B cell (primary cell): ENCODE measurements at regions not wholly inside any gene's neighbourhood (a gene's known extent, or its start where the extent isn't known, plus 50 kb on each side); places are given as distances from the start of the nearest gene placed in this dataset.

Experiments
- ATAC-seq: fragments of 200-7000 bp; cut with Tn5 transposase; one replicate; pipeline ENCODE4 v1.10.0; 2021; ENCODE audit warnings: low read depth, mild to moderate bottlenecking, moderate number of reproducible peaks, moderate library complexity
- CTCF ChIA-PET: fragments of 350-600 bp; sonication (Branson Sonifier 250); formaldehyde crosslinking; loops from one replicate; lab custom pipeline; 2021; ENCODE audit warnings: antibody characterized with exemption, inconsistent platforms; lab: Charles Lee
- POLR2A ChIA-PET: fragments of 350-600 bp; sonication (Branson Sonifier 250); formaldehyde crosslinking; loops from one replicate; lab custom pipeline; 2021; ENCODE audit warnings: antibody characterized with exemption; lab: Charles Lee
- DNase-seq: peaks from one replicate; pipeline ENCODE4 v3.0.0; 2013
- H2AFZ ChIP-seq: 2 replicates; pipeline ENCODE4 v1.6.1; 2012; ENCODE audit warnings: mild to moderate bottlenecking, low read depth, low read length; ENCODE audit not compliant: insufficient read depth, poor library complexity, severe bottlenecking
- H3K27ac ChIP-seq, 2 donors: 1 replicate in 1 of 2; 2 replicates in 1 of 2; pipeline ENCODE4 v1.5.1; 2012 to 2013; ENCODE audit warnings: low read length in 2 of 2, mild to moderate bottlenecking in 2 of 2, moderate library complexity in 1 of 2
- H3K27me3 ChIP-seq, 4 experiments: fragments of 200-600 bp in 1 of 4; sonication (generic) in 1 of 4; replicated peaks in 1 of 4; 1 replicate in 2 of 4; 2 replicates in 2 of 4; pipeline versions ENCODE4 v1.6.1 to v1.7.0; 2013 to 2016; ENCODE audit warnings: low read length in 3 of 4, mild to moderate bottlenecking in 2 of 4, mixed read lengths in 1 of 4, moderate library complexity in 1 of 4; ENCODE audit not compliant: insufficient read depth in 4 of 4, control insufficient read depth in 3 of 4; ENCODE audit errors: control extremely low read depth in 1 of 4
- H3K36me3 ChIP-seq, 2 experiments: replicated peaks in 1 of 2; 1 replicate in 1 of 2; 2 replicates in 1 of 2; pipeline versions ENCODE4 v1.6.1 to v1.7.1; 2013; ENCODE audit warnings: low read length in 1 of 2; ENCODE audit not compliant: insufficient read depth in 2 of 2, control insufficient read depth in 1 of 2; ENCODE audit errors: control extremely low read depth in 1 of 2, extremely low read depth in 1 of 2
- H3K4me1 ChIP-seq, 2 donors: fragments of 200-600 bp in 1 of 2; sonication (generic) in 1 of 2; 1 replicate in 1 of 2; 2 replicates in 1 of 2; pipeline versions ENCODE4 v1.5.1 to v1.6.1; 2013 to 2017; ENCODE audit warnings: low read length in 2 of 2; ENCODE audit not compliant: control insufficient read depth in 2 of 2, insufficient read depth in 2 of 2
- H3K4me2 ChIP-seq: replicated peaks from 2 replicates; pipeline ENCODE3; 2012; ENCODE audit warnings: mild to moderate bottlenecking, low read depth, low read length; ENCODE audit not compliant: poor library complexity, severe bottlenecking
- H3K4me3 ChIP-seq, 5 experiments: fragments of 200-600 bp in 1 of 5; sonication (generic) in 1 of 5; 1 replicate in 3 of 5; 2 replicates in 2 of 5; pipeline versions ENCODE4 v1.5.1 to v1.7.0; 2011 to 2016; ENCODE audit warnings: low read length in 4 of 5, mild to moderate bottlenecking in 4 of 5, low read depth in 2 of 5, control low read depth in 1 of 5, moderate library complexity in 1 of 5; ENCODE audit not compliant: insufficient read depth in 1 of 5; ENCODE audit errors: control extremely low read depth in 1 of 5, extremely low read depth in 1 of 5
- H3K79me2 ChIP-seq: fragments of 200-600 bp; sonication (generic); one replicate; pipeline ENCODE4 v1.6.0; 2016; ENCODE audit warnings: low read length; ENCODE audit not compliant: control insufficient read depth, insufficient read depth
- H3K9ac ChIP-seq: fragments of 200-600 bp; sonication (generic); 2 replicates; pipeline ENCODE4 v1.6.1; 2017; ENCODE audit warnings: mild to moderate bottlenecking, low read length, moderate library complexity
- H3K9me3 ChIP-seq, 3 donors: one replicate each; pipeline versions ENCODE4 v1.6.1 to v1.7.1; 2013; ENCODE audit warnings: low read length in 2 of 3; ENCODE audit not compliant: control insufficient read depth in 2 of 3, insufficient read depth in 1 of 3; ENCODE audit errors: control extremely low read depth in 1 of 3
- H4K20me1 ChIP-seq: 2 replicates; pipeline ENCODE4 v1.6.0; 2012; ENCODE audit warnings: mild to moderate bottlenecking, low read length; ENCODE audit not compliant: insufficient read depth, control insufficient read depth, poor library complexity, severe bottlenecking
- H3K27ac Mint-ChIP-seq: one replicate; pipeline ENCODE4 v1.8.0; 2021; ENCODE audit warnings: mixed read lengths
- H3K27me3 Mint-ChIP-seq: one replicate; pipeline ENCODE4 v1.8.0; 2021; ENCODE audit warnings: mixed read lengths
- H3K4me1 Mint-ChIP-seq: one replicate; pipeline ENCODE4 v1.8.0; 2021; ENCODE audit warnings: mixed read lengths
- H3K4me3 Mint-ChIP-seq: one replicate; pipeline ENCODE4 v1.8.0; 2021; ENCODE audit warnings: mixed read lengths
- H3K9me3 Mint-ChIP-seq: one replicate; pipeline ENCODE4 v1.8.0; 2022; ENCODE audit warnings: mixed read lengths; ENCODE audit not compliant: insufficient read depth
- EZH2 ChIP-seq: IDR thresholded peaks from 2 replicates; pipeline ENCODE4 v1.6.1; 2012; ENCODE audit warnings: borderline replicate concordance, low read depth, mild to moderate bottlenecking, moderate library complexity, low read length; ENCODE audit not compliant: insufficient read depth, poor library complexity, severe bottlenecking
- WGBS: methylation state at CpG from one replicate; pipeline ENCODE4 v1.1.5; 2013; ENCODE audit warnings: missing lambda C conversion rate; ENCODE audit not compliant: insufficient coverage; 5-methylcytosine and 5-hydroxymethylcytosine counted together
- intact Hi-C: fragments of 100-400 bp; cut with micrococcal nuclease; formaldehyde crosslinking; loops from one replicate; pipeline ENCODE4 v1.10.0; 2022
- TF ChIP-seq, protein P1 (sequence below): fragments of 200-600 bp; IDR thresholded peaks from one replicate; pipeline ENCODE4 v1.8.0; 2022; ENCODE audit warnings: antibody characterized with exemption, mild to moderate bottlenecking

DNA sequence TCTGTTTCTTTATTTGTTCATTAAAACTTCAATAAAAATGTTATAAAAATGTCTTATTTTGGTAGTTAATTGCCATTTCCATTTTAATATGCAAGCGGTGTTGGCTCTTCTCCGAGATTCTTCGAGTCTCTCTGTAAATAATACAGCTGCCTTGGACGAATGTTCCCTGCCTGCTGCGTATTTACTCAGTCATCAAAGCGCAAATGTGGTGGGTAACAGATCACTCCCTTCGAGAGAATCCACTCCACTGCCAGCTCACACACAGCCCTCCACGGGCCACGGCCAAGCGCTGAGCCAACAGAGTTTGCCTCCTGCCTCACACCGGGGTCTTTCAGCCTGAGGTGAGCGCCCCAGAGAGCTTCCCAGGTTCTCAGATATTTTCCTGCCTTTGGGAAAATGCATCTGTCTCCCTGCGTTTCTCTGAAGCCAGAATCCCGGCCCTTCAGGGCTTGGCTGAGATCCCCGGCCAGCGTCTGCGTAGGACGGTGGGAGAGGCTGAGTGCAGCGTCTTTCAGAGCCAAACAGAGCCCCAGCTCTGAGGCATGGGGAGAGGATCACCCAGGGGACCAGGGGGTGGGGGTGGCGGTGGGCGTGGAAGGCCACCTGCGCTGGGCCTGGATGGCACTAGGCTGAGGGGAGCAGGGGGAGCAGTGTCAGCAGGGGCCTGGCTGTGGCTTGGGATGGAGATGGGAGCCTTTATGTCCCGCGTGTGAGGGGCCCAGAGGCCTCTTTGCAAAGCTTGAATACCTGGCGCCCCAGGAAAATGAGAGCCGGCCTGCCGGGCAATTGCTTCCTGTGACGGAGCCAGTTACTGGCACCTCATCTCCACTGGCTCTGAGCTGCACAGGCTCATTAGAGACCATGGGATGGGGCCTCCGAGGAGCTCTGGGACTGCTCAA is 248.7 kb downstream of the RBFOX3 start:
- no peak for DNase-seq
- Histone ChIP-seq H3K4me1 (no peaks in the 10 kb centered on the region), H3K36me3 (no peaks in the 10 kb centered on the region), H3K27me3 (peaks cover 0 to 12% (median 0%) of the 10 kb centered on the region in 4 experiments), H4K20me1 (no peaks in the 10 kb centered on the region), H3K27ac (no peak overlapping the region), H3K9me3 (no peaks in the 10 kb centered on the region), H2AFZ (no peak overlapping the region), H3K9ac (no peak overlapping the region), H3K4me3 (no peak overlapping the region), H3K4me2 (no peak overlapping the region), H3K79me2 (no peaks in the 10 kb centered on the region)
- no peak overlapping the region for H3K27ac Mint-ChIP-seq
- no peaks in the 10 kb centered on the region for H3K4me1 Mint-ChIP-seq
- 74% methylated on average over 29 of the region's 29 CpGs for WGBS
- peaks cover 35% of the 10 kb centered on the region for H3K27me3 Mint-ChIP-seq
- ChIA-PET CTCF (interaction anchor here (1.6 kb wide), 1 partner anchor 29 kb away, joined by 3 read pairs; no protein-coding TSS in a partner anchor), POLR2A (no interaction called here)
- H3K4me3 Mint-ChIP-seq: no peak overlapping the region
- no peak for TF ChIP-seq EZH2
- TF ChIP-seq, protein P1, sequence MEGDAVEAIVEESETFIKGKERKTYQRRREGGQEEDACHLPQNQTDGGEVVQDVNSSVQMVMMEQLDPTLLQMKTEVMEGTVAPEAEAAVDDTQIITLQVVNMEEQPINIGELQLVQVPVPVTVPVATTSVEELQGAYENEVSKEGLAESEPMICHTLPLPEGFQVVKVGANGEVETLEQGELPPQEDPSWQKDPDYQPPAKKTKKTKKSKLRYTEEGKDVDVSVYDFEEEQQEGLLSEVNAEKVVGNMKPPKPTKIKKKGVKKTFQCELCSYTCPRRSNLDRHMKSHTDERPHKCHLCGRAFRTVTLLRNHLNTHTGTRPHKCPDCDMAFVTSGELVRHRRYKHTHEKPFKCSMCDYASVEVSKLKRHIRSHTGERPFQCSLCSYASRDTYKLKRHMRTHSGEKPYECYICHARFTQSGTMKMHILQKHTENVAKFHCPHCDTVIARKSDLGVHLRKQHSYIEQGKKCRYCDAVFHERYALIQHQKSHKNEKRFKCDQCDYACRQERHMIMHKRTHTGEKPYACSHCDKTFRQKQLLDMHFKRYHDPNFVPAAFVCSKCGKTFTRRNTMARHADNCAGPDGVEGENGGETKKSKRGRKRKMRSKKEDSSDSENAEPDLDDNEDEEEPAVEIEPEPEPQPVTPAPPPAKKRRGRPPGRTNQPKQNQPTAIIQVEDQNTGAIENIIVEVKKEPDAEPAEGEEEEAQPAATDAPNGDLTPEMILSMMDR: no peak
- intact Hi-C loops: no loop called here
- no peak for ATAC-seq
- no peaks in the 10 kb centered on the region for H3K9me3 Mint-ChIP-seq

- Histone ChIP-seq H3K4me1 (no peaks in the 10 kb centered on the region), H3K4me3 (no peak overlapping the region), H3K9ac (no peak overlapping the region), H3K79me2 (no peaks in the 10 kb centered on the region), H3K36me3 (no peaks in the 10 kb centered on the region), H3K4me2 (no peak overlapping the region), H3K27ac (no peak overlapping the region), H3K9me3 (no peaks in the 10 kb centered on the region), H4K20me1 (no peaks in the 10 kb centered on the region), H3K27me3 (peaks cover 0 to 19% (median 0%) of the 10 kb centered on the region in 4 experiments), H2AFZ (no peak overlapping the region)
- peaks cover 35% of the 10 kb centered on the region for H3K27me3 Mint-ChIP-seq
- ChIA-PET POLR2A (no interaction called here), CTCF (interaction anchor here (1.6 kb wide), 1 partner anchor 30 kb away, joined by 3 read pairs; no protein-coding TSS in a partner anchor)
- H3K4me3 Mint-ChIP-seq: no peak overlapping the region
- intact Hi-C loops: no loop called here
- no peaks in the 10 kb centered on the region for H3K9me3 Mint-ChIP-seq
- H3K27ac Mint-ChIP-seq: no peak overlapping the region
- WGBS: 77% methylated on average over 12 of the region's 12 CpGs
- TF ChIP-seq, protein P1: no peak
- ATAC-seq (no peak), DNase-seq (no peak)
- no peaks in the 10 kb centered on the region for H3K4me1 Mint-ChIP-seq
Observed at GRCh38 chr17:79361221-79361734, 249.6 kb downstream of the RBFOX3 start.
